ENCODE measurements at regions not wholly inside any gene's neighbourhood (a gene's known extent, or its start where the extent isn't known, plus 50 kb on each side); places are given as distances from the start of the nearest gene placed in this dataset.

GRCh38 chr10:128608791-128609190 is 482.6 kb upstream of the MKI67 start:
- no peak for TF ChIP-seq CTCF (IDR thresholded peaks at IDR 0.05; ENCODE audit: extremely low read depth in 1 of 2, insufficient read depth in 1 of 2, low read depth in 1 of 2, low read length in 2 of 2)
- TF ChIP-seq POLR2AphosphoS5 (IDR thresholded peaks at IDR 0.05; ENCODE audit: insufficient read depth, low read depth, low read length) = no peak
- TF ChIP-seq MYC (IDR thresholded peaks at IDR 0.05; ENCODE audit: low read depth, low read length) = no peak
- TF ChIP-seq POLR2A (IDR thresholded peaks at IDR 0.05; ENCODE audit: low read depth, low read length) = no peak
- TF ChIP-seq MAX (IDR thresholded peaks at IDR 0.05; ENCODE audit: insufficient read depth, insufficient read length) = no peak
- no peak for TF ChIP-seq FOS (IDR thresholded peaks at IDR 0.05; ENCODE audit: borderline replicate concordance, insufficient read depth, low read length)
- TF ChIP-seq GATA2 (IDR thresholded peaks at IDR 0.05; ENCODE audit: insufficient read depth, insufficient read length, low read depth, low read length) = no peak
- no peak for TF ChIP-seq EZH2 (IDR thresholded peaks at IDR 0.05; ENCODE audit: borderline replicate concordance, low read depth, low read length, severe bottlenecking)
- TF ChIP-seq JUN (IDR thresholded peaks at IDR 0.05; ENCODE audit: borderline replicate concordance, insufficient read depth, insufficient read length, low read depth) = no peak
